BLaER1 (cell line): ENCODE measurements at regions not wholly inside any gene's neighbourhood (a gene's known extent, or its start where the extent isn't known, plus 50 kb on each side); places are given as distances from the start of the nearest gene placed in this dataset.
"Not testable (repeated sequence)": the region's sequence is repeated elsewhere in the genome, so short reads cannot be mapped to it uniquely, and the experiment has no call there.

Experiments used
- H3K27ac ChIP-seq: shearing (Covaris generic); formaldehyde crosslinking; 2 replicates; pipeline ENCODE4 v1.8.1; 2022
- H3K27me3 ChIP-seq: shearing (Covaris generic); formaldehyde crosslinking; 2 replicates; pipeline ENCODE4 v1.8.1; 2022
- H3K36me3 ChIP-seq: shearing (Covaris generic); formaldehyde crosslinking; 2 replicates; pipeline ENCODE4 v1.8.1; 2022
- H3K4me1 ChIP-seq: shearing (Covaris generic); formaldehyde crosslinking; 2 replicates; pipeline ENCODE4 v1.8.1; 2022
- H3K4me2 ChIP-seq: shearing (Covaris generic); formaldehyde crosslinking; 2 replicates; pipeline ENCODE4 v1.8.1; 2022
- H3K4me3 ChIP-seq: shearing (Covaris generic); formaldehyde crosslinking; 2 replicates; pipeline ENCODE4 v1.8.1; 2022
- H3K9ac ChIP-seq: shearing (Covaris generic); formaldehyde crosslinking; 2 replicates; pipeline ENCODE4 v1.8.1; 2022
- H3K9me3 ChIP-seq: shearing (Covaris generic); formaldehyde crosslinking; 2 replicates; pipeline ENCODE4 v1.8.1; 2022
- H4K20me1 ChIP-seq: shearing (Covaris generic); formaldehyde crosslinking; 2 replicates; pipeline ENCODE4 v1.8.1; 2022
- Cebpa-rat ChIP-seq: shearing (Covaris generic); IDR thresholded peaks from 2 replicates; pipeline ENCODE4 v1.8.1; 2022

- TF ChIP-seq Cebpa-rat, result no peak
These were observed 221.9 kb upstream of the GRIA4 start for GRCh38 chr11:105388006-105388405.

DNA sequence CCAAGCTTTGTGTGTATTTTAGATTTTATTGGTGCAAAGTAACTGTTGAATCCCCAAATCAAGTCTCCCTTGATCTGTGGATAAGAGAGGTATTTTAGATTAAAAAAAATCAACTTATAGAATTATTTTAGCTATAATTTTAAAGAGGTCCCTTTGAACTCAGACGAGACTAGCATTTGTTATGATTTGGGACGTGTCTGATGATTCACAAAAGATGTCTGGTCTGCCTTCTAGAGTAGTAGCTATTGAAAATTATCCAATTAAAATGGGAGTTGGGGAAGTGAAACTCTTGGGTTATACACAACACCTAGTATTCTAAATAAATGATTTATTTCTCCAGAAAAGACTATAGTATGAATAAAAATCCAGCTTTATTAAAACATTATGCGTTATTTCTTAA is 227.9 kb upstream of the GRIA4 start:
- H3K9ac ChIP-seq, result no peak overlapping the region
- H3K36me3 ChIP-seq, result no peaks in the 10 kb centered on the region
- H4K20me1 ChIP-seq, result no peaks in the 10 kb centered on the region
- H3K4me2 ChIP-seq, result no peak overlapping the region
- no peaks in the 10 kb centered on the region for H3K27me3 ChIP-seq
- no peak overlapping the region for H3K27ac ChIP-seq
- H3K4me1 ChIP-seq, result no peaks in the 10 kb centered on the region
- no peak for TF ChIP-seq Cebpa-rat
- no peaks in the 10 kb centered on the region for H3K9me3 ChIP-seq
- no peak overlapping the region for H3K4me3 ChIP-seq

More at GRCh38 chr11:105388006-105388405, 221.9 kb upstream of the GRIA4 start:
- Histone ChIP-seq H3K27ac (no peak overlapping the region), H3K9ac (no peak overlapping the region), H3K9me3 (no peaks in the 10 kb centered on the region), H3K4me1 (no peaks in the 10 kb centered on the region), H4K20me1 (no peaks in the 10 kb centered on the region), H3K36me3 (no peaks in the 10 kb centered on the region), H3K27me3 (no peaks in the 10 kb centered on the region), H3K4me2 (no peak overlapping the region), H3K4me3 (no peak overlapping the region)

DNA sequence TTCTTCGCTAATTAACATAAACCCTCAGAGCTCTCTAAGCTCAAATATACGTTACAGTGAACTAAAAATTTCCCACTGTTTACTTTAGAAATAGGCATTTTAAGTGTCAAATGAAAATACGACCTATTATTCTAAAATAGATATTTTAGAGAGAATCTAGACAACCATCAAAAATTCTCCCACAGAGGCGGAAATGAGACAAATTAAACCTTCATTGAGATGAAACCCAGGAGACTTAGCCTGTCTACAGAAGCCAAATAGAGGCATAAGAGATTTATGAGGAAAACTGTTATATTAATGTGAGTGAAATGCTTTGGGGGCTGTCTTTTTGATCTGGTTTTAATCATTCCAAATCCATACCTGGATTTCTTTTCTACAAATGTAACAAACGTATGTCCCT is 232.0 kb upstream of the GRIA4 start:
- TF ChIP-seq Cebpa-rat, result no peak

GRCh38 chr11:105372206-105372605 is 232.6 kb upstream of the CARD18 start:
- no peak overlapping the region for H3K4me2 ChIP-seq
- no peak overlapping the region for H3K4me3 ChIP-seq
- H3K27ac ChIP-seq, result no peak overlapping the region
- no peaks in the 10 kb centered on the region for H4K20me1 ChIP-seq
- H3K27me3 ChIP-seq, result no peaks in the 10 kb centered on the region
- H3K9me3 ChIP-seq, result peaks cover 16% of the 10 kb centered on the region
- no peak overlapping the region for H3K9ac ChIP-seq
- no peaks in the 10 kb centered on the region for H3K36me3 ChIP-seq
- no peaks in the 10 kb centered on the region for H3K4me1 ChIP-seq
- no peak for TF ChIP-seq Cebpa-rat

More for the DNA sequence above, 232.0 kb upstream of the GRIA4 start:
- Histone ChIP-seq H3K36me3 (no peaks in the 10 kb centered on the region), H3K9me3 (peaks cover 16% of the 10 kb centered on the region), H4K20me1 (no peaks in the 10 kb centered on the region), H3K27me3 (no peaks in the 10 kb centered on the region), H3K4me1 (no peaks in the 10 kb centered on the region), H3K4me3 (no peak overlapping the region), H3K9ac (no peak overlapping the region), H3K4me2 (no peak overlapping the region), H3K27ac (no peak overlapping the region)

DNA sequence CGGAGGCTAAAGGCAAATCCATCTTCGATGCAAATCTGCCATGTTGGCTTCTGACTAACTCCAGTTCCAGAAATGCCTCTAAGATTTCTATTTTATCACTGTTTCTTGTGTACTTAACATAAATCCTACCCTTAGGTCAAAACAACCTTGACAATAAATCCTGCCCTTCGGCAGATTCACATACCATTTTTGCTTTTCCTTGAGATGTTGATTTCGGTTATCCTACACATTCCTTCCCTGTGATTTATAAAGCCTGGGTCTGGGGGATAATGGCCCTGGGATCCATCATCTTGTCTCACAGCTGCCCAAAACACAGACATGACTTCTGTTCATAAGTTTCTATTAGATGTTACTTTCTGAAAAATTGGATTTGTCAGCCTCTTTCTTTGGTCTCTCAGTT is 231.7 kb upstream of the CARD18 start:
- TF ChIP-seq Cebpa-rat, result no peak

DNA sequence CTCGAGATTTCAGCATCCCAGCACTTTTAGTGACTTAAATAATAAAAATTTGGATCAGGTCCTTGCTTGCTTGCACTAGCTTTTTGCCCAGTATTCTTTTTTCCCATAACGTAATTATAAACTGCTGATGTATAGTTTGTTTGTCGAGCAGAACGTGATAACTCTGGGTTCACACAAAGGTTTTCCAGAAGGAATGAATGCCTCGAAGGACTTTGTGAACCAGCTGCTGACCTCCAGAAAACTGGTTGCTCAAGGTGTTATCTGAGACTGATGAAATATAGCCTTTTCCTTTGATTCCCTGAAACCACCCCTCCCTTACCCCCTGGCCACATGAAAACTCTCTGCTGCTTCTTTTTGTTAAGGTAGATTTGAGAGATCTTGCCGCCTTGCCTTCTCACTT is 229.1 kb upstream of the CARD18 start:
- Histone ChIP-seq H4K20me1 (no peaks in the 10 kb centered on the region), H3K9me3 (no peaks in the 10 kb centered on the region), H3K27me3 (no peaks in the 10 kb centered on the region), H3K9ac (no peak overlapping the region), H3K4me3 (no peak overlapping the region), H3K4me1 (no peaks in the 10 kb centered on the region), H3K4me2 (no peak overlapping the region), H3K36me3 (no peaks in the 10 kb centered on the region), H3K27ac (no peak overlapping the region)
- TF ChIP-seq Cebpa-rat, result no peak

More for the DNA sequence above, 231.7 kb upstream of the CARD18 start:
- Histone ChIP-seq H3K4me3 (no peak overlapping the region), H4K20me1 (no peaks in the 10 kb centered on the region), H3K27me3 (no peaks in the 10 kb centered on the region), H3K4me1 (no peaks in the 10 kb centered on the region), H3K36me3 (no peaks in the 10 kb centered on the region), H3K4me2 (no peak overlapping the region), H3K27ac (no peak overlapping the region), H3K9ac (no peak overlapping the region), H3K9me3 (peaks cover 12% of the 10 kb centered on the region)

GRCh38 chr11:105367129-105367528 is 227.6 kb upstream of the CARD18 start:
- no peak overlapping the region for H3K27ac ChIP-seq
- no peak for TF ChIP-seq Cebpa-rat
- H3K27me3 ChIP-seq, result no peaks in the 10 kb centered on the region
- no peak overlapping the region for H3K9ac ChIP-seq
- H3K36me3 ChIP-seq, result no peaks in the 10 kb centered on the region
- no peak overlapping the region for H3K4me2 ChIP-seq
- H4K20me1 ChIP-seq, result no peaks in the 10 kb centered on the region
- H3K4me1 ChIP-seq, result no peaks in the 10 kb centered on the region
- H3K4me3 ChIP-seq, result no peak overlapping the region
- H3K9me3 ChIP-seq, result no peaks in the 10 kb centered on the region

DNA sequence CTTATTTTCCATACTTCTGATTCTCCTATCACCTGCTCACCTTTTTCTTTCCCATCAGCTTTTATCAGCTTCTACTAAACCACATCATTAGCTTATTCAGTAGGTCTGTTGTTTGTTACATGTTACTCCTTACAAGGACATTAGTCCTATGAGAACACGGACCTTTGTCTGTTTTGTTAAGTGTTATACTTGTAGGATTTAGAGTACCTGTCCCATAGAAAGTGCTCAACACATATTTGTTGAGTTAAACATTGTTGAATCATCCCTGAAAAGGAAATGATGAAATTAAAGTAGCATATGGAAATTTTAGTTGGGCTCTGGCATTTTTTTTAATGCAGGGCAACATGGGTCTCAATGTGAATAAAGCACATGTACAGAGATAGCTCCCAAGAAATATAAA is 222.1 kb upstream of the CARD18 start:
- Histone ChIP-seq H3K4me1 (no peaks in the 10 kb centered on the region), H3K4me2 (no peak overlapping the region), H4K20me1 (no peaks in the 10 kb centered on the region), H3K9ac (no peak overlapping the region), H3K27me3 (no peaks in the 10 kb centered on the region), H3K4me3 (no peak overlapping the region), H3K36me3 (no peaks in the 10 kb centered on the region), H3K9me3 (no peaks in the 10 kb centered on the region), H3K27ac (no peak overlapping the region)
- TF ChIP-seq Cebpa-rat, result no peak

GRCh38 chr11:105357764-105358163 is 218.2 kb upstream of the CARD18 start:
- Histone ChIP-seq H3K9me3 (no peaks in the 10 kb centered on the region), H3K4me2 (no peak overlapping the region), H4K20me1 (no peaks in the 10 kb centered on the region), H3K4me1 (no peaks in the 10 kb centered on the region), H3K4me3 (no peak overlapping the region), H3K9ac (no peak overlapping the region), H3K27me3 (no peaks in the 10 kb centered on the region), H3K36me3 (no peaks in the 10 kb centered on the region), H3K27ac (no peak overlapping the region)
- no peak for TF ChIP-seq Cebpa-rat

GRCh38 chr11:105357146-105357545 is 217.6 kb upstream of the CARD18 start:
- Histone ChIP-seq H3K4me2 (no peak overlapping the region), H4K20me1 (no peaks in the 10 kb centered on the region), H3K4me1 (no peaks in the 10 kb centered on the region), H3K36me3 (no peaks in the 10 kb centered on the region), H3K27me3 (no peaks in the 10 kb centered on the region), H3K27ac (no peak overlapping the region), H3K9ac (no peak overlapping the region), H3K4me3 (no peak overlapping the region), H3K9me3 (no peaks in the 10 kb centered on the region)
- TF ChIP-seq Cebpa-rat, result no peak

DNA sequence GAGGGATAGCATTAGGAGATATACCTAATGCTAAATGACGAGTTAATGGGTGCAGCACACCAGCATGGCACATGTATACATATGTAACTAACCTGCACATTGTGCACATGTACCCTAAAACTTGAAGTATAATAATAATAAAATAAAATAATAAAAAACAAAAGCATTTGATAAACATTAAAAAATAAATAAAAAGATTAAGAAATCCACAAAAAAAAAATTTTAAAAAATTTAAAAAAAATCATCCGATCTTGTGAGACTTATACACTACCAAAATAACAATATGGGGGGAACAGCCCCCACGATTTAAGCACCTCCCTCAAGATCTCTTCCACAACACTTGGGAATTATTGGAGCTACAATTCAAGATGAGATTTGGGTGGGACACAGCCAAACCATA is 210.3 kb upstream of the CARD18 start:
- not testable (repeated sequence) for H4K20me1 ChIP-seq, H3K27me3 ChIP-seq, H3K4me3 ChIP-seq, H3K4me2 ChIP-seq, H3K27ac ChIP-seq, H3K9me3 ChIP-seq, H3K4me1 ChIP-seq, H3K36me3 ChIP-seq, H3K9ac ChIP-seq
